SK-N-SH treated with all-trans-retinoic acid at 6 μM for 48 hours (cell line): ENCODE measurements at regions not wholly inside any gene's neighbourhood (a gene's known extent, or its start where the extent isn't known, plus 50 kb on each side); places are given as distances from the start of the nearest gene placed in this dataset.

Source experiments
- ARNTL ChIP-seq: fragments of 450-650 bp; formaldehyde crosslinking; IDR thresholded peaks from 2 replicates; pipeline ENCODE4 v1.5.0; 2020; ENCODE audit warnings: low read depth, mild to moderate bottlenecking, moderate library complexity, borderline replicate concordance
- ESRRG ChIP-seq: fragments of 250-450 bp; sonication (Bioruptor Pico); IDR thresholded peaks from 2 replicates; pipeline ENCODE4 v1.6.1; 2021; ENCODE audit warnings: mild to moderate bottlenecking
- TSHZ2 ChIP-seq: fragments of 250-450 bp; sonication (Bioruptor Pico); IDR thresholded peaks from 2 replicates; pipeline ENCODE4 v1.5.0; 2020; ENCODE audit warnings: mild to moderate bottlenecking, moderate library complexity
- ZC3H10 ChIP-seq: fragments of 250-450 bp; sonication (Bioruptor Pico); IDR thresholded peaks from 2 replicates; pipeline ENCODE4 v1.5.1; 2021; ENCODE audit warnings: mild to moderate bottlenecking, moderate library complexity
- ZFP3 ChIP-seq: fragments of 250-450 bp; sonication (Bioruptor Pico); IDR thresholded peaks from 2 replicates; pipeline ENCODE4 v1.5.0; 2020; ENCODE audit warnings: mild to moderate bottlenecking, moderate library complexity
- ZNF565 ChIP-seq: fragments of 450-650 bp; formaldehyde crosslinking; conservative IDR thresholded peaks from 2 replicates; pipeline ENCODE4 v1.5.0; 2020; ENCODE audit warnings: low read depth, mild to moderate bottlenecking, moderate library complexity
- ZNF8 ChIP-seq: fragments of 450-650 bp; formaldehyde crosslinking; IDR thresholded peaks from 2 replicates; pipeline ENCODE4 v1.5.0; 2020; ENCODE audit warnings: mild to moderate bottlenecking, moderate library complexity
- TF ChIP-seq, protein P1 (sequence below): fragments of 250-450 bp; sonication (Bioruptor Pico); IDR thresholded peaks from 2 replicates; pipeline ENCODE4 v1.8.0; 2020; ENCODE audit warnings: mild to moderate bottlenecking, moderate library complexity, borderline replicate concordance

DNA sequence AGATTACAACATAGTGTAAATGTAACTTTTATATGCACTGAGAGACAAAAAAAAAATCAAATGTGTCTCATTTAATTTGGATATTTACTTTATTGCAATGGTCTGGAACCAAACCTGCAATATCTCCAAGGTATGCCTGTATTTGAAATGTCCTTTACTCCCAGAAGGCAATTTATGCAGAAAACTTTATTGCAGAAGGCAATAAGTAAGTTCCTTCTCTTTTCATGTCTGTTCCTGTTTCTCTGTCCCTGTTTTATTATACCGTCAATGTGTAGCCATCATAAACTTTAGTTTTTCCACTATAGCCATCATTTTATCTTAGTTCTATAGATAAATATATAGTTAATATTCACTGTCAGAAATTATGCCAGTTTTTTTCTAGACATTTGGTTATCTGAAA lies 513.1 kb upstream of the FAM98A start:
- TF ChIP-seq TSHZ2 (CRISPR knock-in tag) (no peak), ESRRG (CRISPR knock-in tag) (no peak), ZNF8 (no peak), ZFP3 (CRISPR knock-in tag) (no peak), ZNF565 (CRISPR knock-in tag) (no peak), ARNTL (CRISPR knock-in tag) (no peak), ZC3H10 (CRISPR knock-in tag) (no peak)
- TF ChIP-seq, protein P1, sequence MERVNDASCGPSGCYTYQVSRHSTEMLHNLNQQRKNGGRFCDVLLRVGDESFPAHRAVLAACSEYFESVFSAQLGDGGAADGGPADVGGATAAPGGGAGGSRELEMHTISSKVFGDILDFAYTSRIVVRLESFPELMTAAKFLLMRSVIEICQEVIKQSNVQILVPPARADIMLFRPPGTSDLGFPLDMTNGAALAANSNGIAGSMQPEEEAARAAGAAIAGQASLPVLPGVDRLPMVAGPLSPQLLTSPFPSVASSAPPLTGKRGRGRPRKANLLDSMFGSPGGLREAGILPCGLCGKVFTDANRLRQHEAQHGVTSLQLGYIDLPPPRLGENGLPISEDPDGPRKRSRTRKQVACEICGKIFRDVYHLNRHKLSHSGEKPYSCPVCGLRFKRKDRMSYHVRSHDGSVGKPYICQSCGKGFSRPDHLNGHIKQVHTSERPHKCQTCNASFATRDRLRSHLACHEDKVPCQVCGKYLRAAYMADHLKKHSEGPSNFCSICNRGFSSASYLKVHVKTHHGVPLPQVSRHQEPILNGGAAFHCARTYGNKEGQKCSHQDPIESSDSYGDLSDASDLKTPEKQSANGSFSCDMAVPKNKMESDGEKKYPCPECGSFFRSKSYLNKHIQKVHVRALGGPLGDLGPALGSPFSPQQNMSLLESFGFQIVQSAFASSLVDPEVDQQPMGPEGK, result no peak
